Fibroblast of mammary gland (primary cell): ENCODE measurements at regions not wholly inside any gene's neighbourhood (a gene's known extent, or its start where the extent isn't known, plus 50 kb on each side); places are given as distances from the start of the nearest gene placed in this dataset.
"Not testable (repeated sequence)": the region's sequence is repeated elsewhere in the genome, so short reads cannot be mapped to it uniquely, and the experiment has no call there.

Experiments
- DNase-seq: peaks from one replicate; pipeline ENCODE4 v3.0.0-alpha.2; 2010; ENCODE audit warnings: low read depth
- H3K4me3 ChIP-seq: 2 replicates; pipeline ENCODE4 v1.5.1; 2011; ENCODE audit warnings: low read depth, mild to moderate bottlenecking, low read length, moderate library complexity; ENCODE audit not compliant: control insufficient read depth
- CTCF ChIP-seq: conservative IDR thresholded peaks from 2 replicates; pipeline ENCODE4 v1.5.1; 2011; ENCODE audit warnings: low read depth, low read length, inconsistent platforms; ENCODE audit not compliant: control insufficient read depth, insufficient read depth

DNA sequence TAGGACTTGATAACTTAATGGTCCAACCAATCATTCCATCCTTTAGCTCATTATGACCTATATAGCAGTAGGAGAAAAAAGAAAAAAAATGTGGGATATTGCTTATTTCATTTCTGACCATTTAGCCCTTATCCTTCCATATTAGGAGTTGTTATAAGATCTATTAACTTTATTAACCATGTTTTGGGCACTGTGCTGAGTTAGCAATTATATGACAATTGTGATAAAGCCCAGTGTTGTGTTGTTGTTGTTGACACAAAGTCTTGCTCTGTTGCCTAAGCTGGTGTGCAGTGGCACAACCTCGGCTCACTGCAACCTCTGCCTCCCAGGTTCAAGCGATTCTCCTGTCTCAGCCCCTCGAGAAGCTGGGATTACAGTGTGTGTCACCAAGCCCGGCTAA, 569.7 kb upstream of the FOXG1 start:
- no peak for TF ChIP-seq CTCF
- no peak overlapping the region for H3K4me3 ChIP-seq
- no peak for DNase-seq

DNA sequence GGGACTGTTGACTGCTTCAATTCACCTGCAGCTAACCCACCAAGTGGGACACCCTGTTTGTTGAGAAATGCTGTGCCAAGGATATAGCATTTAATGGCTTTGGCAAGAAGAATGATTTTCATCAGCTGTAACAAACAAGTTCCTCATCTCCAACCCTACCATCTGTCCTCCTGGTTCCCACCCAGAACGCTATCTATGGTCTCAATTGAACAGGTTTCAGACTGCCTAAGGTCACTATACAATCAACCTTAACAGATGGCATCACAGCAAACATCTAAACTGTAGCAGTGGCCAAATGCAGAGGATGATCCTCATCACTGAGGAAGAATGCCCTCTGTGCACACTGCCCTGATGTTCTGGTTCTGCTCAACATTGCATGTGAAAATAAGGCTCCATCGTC, 546.2 kb upstream of the FOXG1 start:
- TF ChIP-seq CTCF: no peak
- DNase-seq: no peak
- H3K4me3 ChIP-seq: no peak overlapping the region

DNA sequence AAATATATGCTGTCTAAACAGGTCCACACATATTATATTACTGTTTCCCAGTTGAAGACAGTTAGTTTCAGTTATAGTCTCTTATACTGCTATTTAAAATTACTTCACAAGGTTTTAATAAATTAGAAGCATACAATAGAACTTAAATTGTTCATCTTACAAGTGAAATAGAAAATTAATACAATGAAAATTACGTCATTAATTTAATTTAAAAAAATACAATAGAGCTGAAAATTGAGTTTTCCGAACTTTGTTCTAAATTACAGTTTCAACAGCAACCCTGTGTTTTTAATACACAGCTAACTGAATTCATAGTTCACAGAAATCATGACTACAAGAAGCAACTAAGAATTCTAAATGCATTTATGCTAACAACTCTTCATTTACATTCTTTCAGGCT, 525.7 kb upstream of the FOXG1 start:
- no peak for TF ChIP-seq CTCF
- no peak for DNase-seq
- no peak overlapping the region for H3K4me3 ChIP-seq

- H3K4me3 ChIP-seq: no peak overlapping the region
- DNase-seq: no peak
- TF ChIP-seq CTCF: no peak
Measured at GRCh38 chr14:28242895-28243294, 523.7 kb upstream of the FOXG1 start.

- no peak for TF ChIP-seq CTCF
- H3K4me3 ChIP-seq: no peak overlapping the region
- peak; percentile 16 for DNase-seq
Measured at GRCh38 chr14:28243600-28243999, 523.0 kb upstream of the FOXG1 start.

- no peak for TF ChIP-seq CTCF
- H3K4me3 ChIP-seq: no peak overlapping the region
- no peak for DNase-seq
Measured at GRCh38 chr14:28245216-28245615, 521.4 kb upstream of the FOXG1 start.

GRCh38 chr14:28247491-28247890, 519.1 kb upstream of the FOXG1 start:
- no peak overlapping the region for H3K4me3 ChIP-seq
- TF ChIP-seq CTCF: no peak
- no peak for DNase-seq

- not testable (repeated sequence) for H3K4me3 ChIP-seq, DNase-seq
Measured at GRCh38 chr14:28252124-28252523, 514.5 kb upstream of the FOXG1 start.
